GM12874 (cell line): ENCODE measurements at regions not wholly inside any gene's neighbourhood (a gene's known extent, or its start where the extent isn't known, plus 50 kb on each side); places are given as distances from the start of the nearest gene placed in this dataset.
A peak's percentile ranks its signal among the peaks of the same experiment; 100 is the strongest.

Experiments used
- CTCF ChIP-seq: IDR thresholded peaks from 2 replicates; pipeline ENCODE4 v1.5.1; 2011; ENCODE audit warnings: low read depth, mild to moderate bottlenecking, control low read depth, low read length, moderate library complexity; ENCODE audit not compliant: insufficient read depth

GRCh38 chr1:199667089-199667488, 360.4 kb upstream of the NR5A2 start:
- TF ChIP-seq CTCF = no peak

- no peak for TF ChIP-seq CTCF
These were observed 357.6 kb upstream of the NR5A2 start for GRCh38 chr1:199669916-199670315.

- no peak for TF ChIP-seq CTCF
These were observed 355.8 kb upstream of the NR5A2 start for GRCh38 chr1:199671684-199672083.

- no peak for TF ChIP-seq CTCF
These were observed 351.6 kb upstream of the NR5A2 start for GRCh38 chr1:199675937-199676336.

GRCh38 chr1:199678771-199679170, 348.7 kb upstream of the NR5A2 start:
- TF ChIP-seq CTCF = no peak

- TF ChIP-seq CTCF = no peak
These were observed 345.4 kb upstream of the NR5A2 start for GRCh38 chr1:199682081-199682480.

- TF ChIP-seq CTCF = peak; percentile 58; the same call in 1 of the 2 replicates
These were observed 342.7 kb upstream of the NR5A2 start for GRCh38 chr1:199684686-199685273.

GRCh38 chr1:199685369-199685768, 342.1 kb upstream of the NR5A2 start:
- no peak for TF ChIP-seq CTCF
